A549 (cell line): ENCODE measurements at regions not wholly inside any gene's neighbourhood (a gene's known extent, or its start where the extent isn't known, plus 50 kb on each side); places are given as distances from the start of the nearest gene placed in this dataset.

Experiments used
- ATAC-seq, 2 experiments: fragments of 200-7000 bp in 1 of 2; fragments of >200 bp in 1 of 2; cut with Nextera tagmentation in 1 of 2; cut with Tn5 transposase in 1 of 2; 3 replicates each; pipeline versions ENCODE4 v1.8.0 to v1.9.1; 2018 to 2020; ENCODE audit warnings: mild to moderate bottlenecking in 1 of 2, moderate library complexity in 1 of 2
- CTCF ChIA-PET: fragments of 300-600 bp; sonication (Branson Sonifier 250); formaldehyde crosslinking; extraction: SDS; loops from one replicate; lab custom pipeline; 2021; ENCODE audit warnings: antibody characterized with exemption, inconsistent platforms; lab: Yijun Ruan, JAX
- POLR2A ChIA-PET: fragments of 350-600 bp; formaldehyde crosslinking; extraction: SDS; loops from one replicate; lab custom pipeline; 2021; ENCODE audit warnings: antibody characterized with exemption, inconsistent platforms; lab: Yijun Ruan, JAX
- DNase-seq, 2 experiments: peaks; one replicate each; pipeline versions ENCODE4 v3.0.0 to v3.0.0-alpha.2; 2011 to 2016; ENCODE audit warnings: low read depth in 1 of 2, low spot score in 1 of 2
- FAIRE-seq: peaks from 2 replicates; lab custom pipeline; 2011; peaks lifted over from hg19 to GRCh38; lab: Jason Lieb, UNC
- H3K27ac ChIP-seq, 2 experiments: fragments of >200 bp; sonication (Bioruptor Twin); formaldehyde crosslinking; 3 replicates each; pipeline ENCODE4 v1.5.1; 2016 to 2017
- H3K4me1 ChIP-seq: fragments of >200 bp; sonication (Bioruptor Twin); formaldehyde crosslinking; 3 replicates; pipeline ENCODE4 v1.6.1; 2016
- H3K4me2 ChIP-seq: fragments of >200 bp; sonication (Bioruptor Twin); formaldehyde crosslinking; 3 replicates; pipeline ENCODE4 v1.6.1; 2016
- H3K4me3 ChIP-seq: fragments of >200 bp; sonication (Bioruptor Twin); formaldehyde crosslinking; 3 replicates; pipeline ENCODE4 v1.5.1; 2016
- H3K9me3 ChIP-seq: fragments of >200 bp; sonication (Bioruptor Twin); formaldehyde crosslinking; 3 replicates; pipeline ENCODE4 v1.6.1; 2016
- EHF ChIP-seq: fragments of 250-450 bp; sonication (Bioruptor Pico); IDR thresholded peaks from 2 replicates; pipeline ENCODE4 v1.5.0; 2020; ENCODE audit warnings: mild to moderate bottlenecking
- EP300 ChIP-seq, 2 experiments: fragments of >200 bp; sonication (Bioruptor Twin); formaldehyde crosslinking; IDR thresholded peaks; 2 replicates in 1 of 2; 3 replicates in 1 of 2; pipeline ENCODE4 v1.6.1; 2016 to 2017
- FOSB ChIP-seq: fragments of 250-450 bp; sonication (Bioruptor Pico); IDR thresholded peaks from 2 replicates; pipeline ENCODE4 v1.5.0; 2020; ENCODE audit warnings: mild to moderate bottlenecking, moderate library complexity
- GATA3 ChIP-seq: IDR thresholded peaks from 2 replicates; pipeline ENCODE4 v1.6.1; 2012; ENCODE audit warnings: borderline replicate concordance
- HES2 ChIP-seq: fragments of >200 bp; sonication (Bioruptor Twin); formaldehyde crosslinking; IDR thresholded peaks from 2 replicates; pipeline ENCODE4 v1.6.1; 2016
- HOXB13 ChIP-seq: fragments of 250-450 bp; sonication (Bioruptor Pico); IDR thresholded peaks from 2 replicates; pipeline ENCODE4 v1.5.0; 2020; ENCODE audit warnings: low read depth, mild to moderate bottlenecking, moderate library complexity
- JUNB ChIP-seq: fragments of >200 bp; sonication (Bioruptor Twin); formaldehyde crosslinking; IDR thresholded peaks from 2 replicates; pipeline ENCODE4 v1.6.1; 2016
- KDM5A ChIP-seq: fragments of 200-600 bp; sonication (generic); IDR thresholded peaks from 2 replicates; pipeline ENCODE4 v1.6.1; 2016; ENCODE audit warnings: antibody characterized with exemption, mild to moderate bottlenecking
- MAFK ChIP-seq: fragments of 450-650 bp; IDR thresholded peaks from 2 replicates; pipeline ENCODE4 v1.6.1; 2014; ENCODE audit not compliant: partially characterized antibody
- NPAS2 ChIP-seq: fragments of 250-450 bp; sonication (Bioruptor Pico); IDR thresholded peaks from 2 replicates; pipeline ENCODE4 v1.8.0; 2022; ENCODE audit warnings: mild to moderate bottlenecking, moderate library complexity, borderline replicate concordance
- NR3C1 ChIP-seq: fragments of >200 bp; sonication (Bioruptor Twin); formaldehyde crosslinking; IDR thresholded peaks from 3 replicates; pipeline ENCODE4 v1.6.1; 2017
- PHF8 ChIP-seq: fragments of 200-600 bp; sonication (generic); IDR thresholded peaks from 2 replicates; pipeline ENCODE4 v1.6.1; 2016; ENCODE audit warnings: low read depth, mild to moderate bottlenecking, antibody characterized with exemption, moderate library complexity, borderline replicate concordance
- POLR2A ChIP-seq: IDR thresholded peaks from 2 replicates; pipeline ENCODE4 v1.6.1; 2012; ENCODE audit warnings: mild to moderate bottlenecking, low read length
- POLR2AphosphoS2 ChIP-seq: conservative IDR thresholded peaks from 2 replicates; pipeline ENCODE4 v1.6.1; 2012; ENCODE audit warnings: low read length, improper control_type of control experiment, inconsistent platforms
- RFX5 ChIP-seq: fragments of 450-650 bp; IDR thresholded peaks from 2 replicates; pipeline ENCODE4 v1.7.1; 2014; ENCODE audit warnings: antibody characterized with exemption, mild to moderate bottlenecking, moderate library complexity
- ZC3H11A ChIP-seq: fragments of 450-650 bp; IDR thresholded peaks from 2 replicates; pipeline ENCODE4 v1.6.1; 2014; ENCODE audit warnings: antibody characterized with exemption, mild to moderate bottlenecking
- WGBS: methylation state at CpG from one replicate; pipeline ENCODE4 v1.1.6; 2017; ENCODE audit errors: missing lambda C conversion rate; 5-methylcytosine and 5-hydroxymethylcytosine counted together
- TF ChIP-seq, protein P1 (sequence below): fragments of >200 bp; sonication (Bioruptor Twin); formaldehyde crosslinking; IDR thresholded peaks from 3 replicates; pipeline ENCODE4 v1.6.1; 2016
- TF ChIP-seq, protein P2 (sequence below): IDR thresholded peaks from 2 replicates; pipeline ENCODE4 v1.6.1; 2012
- TF ChIP-seq, protein P3 (sequence below): fragments of 250-450 bp; sonication (Bioruptor Pico); IDR thresholded peaks from 2 replicates; pipeline ENCODE4 v1.5.0; 2020; ENCODE audit warnings: low read depth, mild to moderate bottlenecking, moderate library complexity
- TF ChIP-seq, protein P4 (sequence below): fragments of 200-600 bp; sonication (generic); IDR thresholded peaks from 2 replicates; pipeline ENCODE4 v1.6.1; 2016; ENCODE audit warnings: antibody characterized with exemption, mild to moderate bottlenecking, moderate library complexity
- TF ChIP-seq, protein P5 (sequence below): fragments of 450-650 bp; IDR thresholded peaks from 2 replicates; pipeline ENCODE4 v1.6.1; 2014; ENCODE audit warnings: antibody characterized with exemption
- TF ChIP-seq, protein P6 (sequence below): fragments of 250-450 bp; sonication (Bioruptor Pico); IDR thresholded peaks from 2 replicates; pipeline ENCODE4 v1.5.0; 2021; ENCODE audit warnings: mild to moderate bottlenecking, moderate library complexity, borderline replicate concordance

DNA sequence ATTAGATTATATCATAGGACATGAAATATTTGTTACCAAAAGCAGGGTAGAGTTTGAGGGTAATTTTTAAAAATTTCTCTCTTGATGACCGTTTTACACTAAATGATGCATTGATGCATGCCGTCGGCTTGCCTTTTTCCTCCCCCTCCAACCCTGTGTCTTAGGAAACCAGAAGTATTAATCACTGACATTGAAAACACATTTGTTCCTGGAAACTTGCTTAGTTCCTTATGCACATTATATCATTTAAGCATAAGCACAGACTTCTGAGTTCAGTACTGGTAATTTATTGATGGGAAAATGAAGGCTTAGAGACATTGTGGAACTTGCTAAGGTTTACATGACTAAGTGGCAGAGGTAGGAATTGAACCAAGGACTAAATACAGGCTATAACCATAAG is 206.3 kb upstream of the SPHKAP start:
- ChIA-PET POLR2A (no interaction called here), CTCF (interaction anchor here (0.7 kb wide), 1 partner anchor 27 kb away, joined by 3 read pairs; no protein-coding TSS in a partner anchor)
- no peaks in the 10 kb centered on the region for H3K9me3 ChIP-seq
- TF ChIP-seq, protein P1, sequence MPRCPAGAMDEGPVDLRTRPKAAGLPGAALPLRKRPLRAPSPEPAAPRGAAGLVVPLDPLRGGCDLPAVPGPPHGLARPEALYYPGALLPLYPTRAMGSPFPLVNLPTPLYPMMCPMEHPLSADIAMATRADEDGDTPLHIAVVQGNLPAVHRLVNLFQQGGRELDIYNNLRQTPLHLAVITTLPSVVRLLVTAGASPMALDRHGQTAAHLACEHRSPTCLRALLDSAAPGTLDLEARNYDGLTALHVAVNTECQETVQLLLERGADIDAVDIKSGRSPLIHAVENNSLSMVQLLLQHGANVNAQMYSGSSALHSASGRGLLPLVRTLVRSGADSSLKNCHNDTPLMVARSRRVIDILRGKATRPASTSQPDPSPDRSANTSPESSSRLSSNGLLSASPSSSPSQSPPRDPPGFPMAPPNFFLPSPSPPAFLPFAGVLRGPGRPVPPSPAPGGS = no peak
- TF ChIP-seq EP300 (IDR thresholded peaks at IDR 0.05) (no peak), RFX5 (no peak)
- DNase-seq (no peak), FAIRE-seq (no peak), ATAC-seq (no peak)
- H3K4me1 ChIP-seq = no peaks in the 10 kb centered on the region
- no peak overlapping the region for H3K4me2 ChIP-seq
- WGBS = 15% methylated on average over 3 of the region's 3 CpGs
- H3K27ac ChIP-seq = no peak overlapping the region
- H3K4me3 ChIP-seq = no peak overlapping the region

DNA sequence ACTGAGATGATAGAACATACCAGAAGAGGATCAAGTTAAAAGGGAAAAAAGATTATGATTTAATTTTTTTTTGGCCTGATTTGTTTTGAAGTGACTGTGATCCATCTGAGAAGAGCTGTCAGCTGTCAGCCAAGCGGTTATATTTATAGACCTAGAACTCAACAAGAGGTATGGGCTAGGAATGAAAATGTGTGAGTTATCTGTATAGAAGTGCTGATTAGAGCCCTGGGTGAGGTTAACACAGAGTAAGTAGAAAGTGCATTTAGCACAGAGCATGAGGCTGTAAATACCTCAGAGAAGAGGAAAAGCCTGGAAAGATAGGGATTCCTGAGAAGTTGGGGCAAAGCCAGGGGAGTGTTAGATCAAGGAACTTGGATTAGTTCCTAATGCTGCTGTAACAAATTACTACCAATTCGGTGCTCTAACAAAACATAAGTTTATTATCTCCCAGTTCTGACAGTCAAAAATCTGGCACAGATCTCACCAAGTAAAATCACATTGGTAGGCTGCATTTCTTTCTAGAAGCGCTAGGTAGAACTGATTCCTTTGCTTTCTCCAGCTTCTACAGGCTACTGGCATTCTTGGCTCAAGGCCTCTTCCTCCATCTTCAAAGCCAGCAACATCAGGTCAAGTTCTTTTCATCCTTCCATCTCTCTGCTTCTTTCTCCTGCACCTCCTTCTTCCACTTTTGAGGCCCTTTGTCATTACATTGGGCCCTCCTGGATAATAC is 197.4 kb upstream of the SPHKAP start:
- Histone ChIP-seq H3K9me3 (no peaks in the 10 kb centered on the region), H3K4me3 (no peak overlapping the region)
- TF ChIP-seq POLR2A (no peak), KDM5A (no peak), HES2 (no peak), ZC3H11A (no peak), NR3C1 (no peak), GATA3 (no peak), POLR2AphosphoS2 (no peak), HOXB13 (no peak), JUNB (no peak), PHF8 (no peak), MAFK (no peak), NPAS2 (CRISPR knock-in tag) (no peak), FOSB (CRISPR knock-in tag) (no peak), EHF (no peak)
- TF ChIP-seq, protein P2, sequence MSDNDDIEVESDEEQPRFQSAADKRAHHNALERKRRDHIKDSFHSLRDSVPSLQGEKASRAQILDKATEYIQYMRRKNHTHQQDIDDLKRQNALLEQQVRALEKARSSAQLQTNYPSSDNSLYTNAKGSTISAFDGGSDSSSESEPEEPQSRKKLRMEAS = no peak
- TF ChIP-seq, protein P3, sequence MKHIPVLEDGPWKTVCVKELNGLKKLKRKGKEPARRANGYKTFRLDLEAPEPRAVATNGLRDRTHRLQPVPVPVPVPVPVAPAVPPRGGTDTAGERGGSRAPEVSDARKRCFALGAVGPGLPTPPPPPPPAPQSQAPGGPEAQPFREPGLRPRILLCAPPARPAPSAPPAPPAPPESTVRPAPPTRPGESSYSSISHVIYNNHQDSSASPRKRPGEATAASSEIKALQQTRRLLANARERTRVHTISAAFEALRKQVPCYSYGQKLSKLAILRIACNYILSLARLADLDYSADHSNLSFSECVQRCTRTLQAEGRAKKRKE (CRISPR knock-in tag) = no peak
- TF ChIP-seq, protein P1 = no peak
- TF ChIP-seq, protein P4, sequence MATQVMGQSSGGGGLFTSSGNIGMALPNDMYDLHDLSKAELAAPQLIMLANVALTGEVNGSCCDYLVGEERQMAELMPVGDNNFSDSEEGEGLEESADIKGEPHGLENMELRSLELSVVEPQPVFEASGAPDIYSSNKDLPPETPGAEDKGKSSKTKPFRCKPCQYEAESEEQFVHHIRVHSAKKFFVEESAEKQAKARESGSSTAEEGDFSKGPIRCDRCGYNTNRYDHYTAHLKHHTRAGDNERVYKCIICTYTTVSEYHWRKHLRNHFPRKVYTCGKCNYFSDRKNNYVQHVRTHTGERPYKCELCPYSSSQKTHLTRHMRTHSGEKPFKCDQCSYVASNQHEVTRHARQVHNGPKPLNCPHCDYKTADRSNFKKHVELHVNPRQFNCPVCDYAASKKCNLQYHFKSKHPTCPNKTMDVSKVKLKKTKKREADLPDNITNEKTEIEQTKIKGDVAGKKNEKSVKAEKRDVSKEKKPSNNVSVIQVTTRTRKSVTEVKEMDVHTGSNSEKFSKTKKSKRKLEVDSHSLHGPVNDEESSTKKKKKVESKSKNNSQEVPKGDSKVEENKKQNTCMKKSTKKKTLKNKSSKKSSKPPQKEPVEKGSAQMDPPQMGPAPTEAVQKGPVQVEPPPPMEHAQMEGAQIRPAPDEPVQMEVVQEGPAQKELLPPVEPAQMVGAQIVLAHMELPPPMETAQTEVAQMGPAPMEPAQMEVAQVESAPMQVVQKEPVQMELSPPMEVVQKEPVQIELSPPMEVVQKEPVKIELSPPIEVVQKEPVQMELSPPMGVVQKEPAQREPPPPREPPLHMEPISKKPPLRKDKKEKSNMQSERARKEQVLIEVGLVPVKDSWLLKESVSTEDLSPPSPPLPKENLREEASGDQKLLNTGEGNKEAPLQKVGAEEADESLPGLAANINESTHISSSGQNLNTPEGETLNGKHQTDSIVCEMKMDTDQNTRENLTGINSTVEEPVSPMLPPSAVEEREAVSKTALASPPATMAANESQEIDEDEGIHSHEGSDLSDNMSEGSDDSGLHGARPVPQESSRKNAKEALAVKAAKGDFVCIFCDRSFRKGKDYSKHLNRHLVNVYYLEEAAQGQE = no peak
- TF ChIP-seq, protein P5, sequence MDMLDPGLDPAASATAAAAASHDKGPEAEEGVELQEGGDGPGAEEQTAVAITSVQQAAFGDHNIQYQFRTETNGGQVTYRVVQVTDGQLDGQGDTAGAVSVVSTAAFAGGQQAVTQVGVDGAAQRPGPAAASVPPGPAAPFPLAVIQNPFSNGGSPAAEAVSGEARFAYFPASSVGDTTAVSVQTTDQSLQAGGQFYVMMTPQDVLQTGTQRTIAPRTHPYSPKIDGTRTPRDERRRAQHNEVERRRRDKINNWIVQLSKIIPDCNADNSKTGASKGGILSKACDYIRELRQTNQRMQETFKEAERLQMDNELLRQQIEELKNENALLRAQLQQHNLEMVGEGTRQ = no peak
- TF ChIP-seq, protein P6, sequence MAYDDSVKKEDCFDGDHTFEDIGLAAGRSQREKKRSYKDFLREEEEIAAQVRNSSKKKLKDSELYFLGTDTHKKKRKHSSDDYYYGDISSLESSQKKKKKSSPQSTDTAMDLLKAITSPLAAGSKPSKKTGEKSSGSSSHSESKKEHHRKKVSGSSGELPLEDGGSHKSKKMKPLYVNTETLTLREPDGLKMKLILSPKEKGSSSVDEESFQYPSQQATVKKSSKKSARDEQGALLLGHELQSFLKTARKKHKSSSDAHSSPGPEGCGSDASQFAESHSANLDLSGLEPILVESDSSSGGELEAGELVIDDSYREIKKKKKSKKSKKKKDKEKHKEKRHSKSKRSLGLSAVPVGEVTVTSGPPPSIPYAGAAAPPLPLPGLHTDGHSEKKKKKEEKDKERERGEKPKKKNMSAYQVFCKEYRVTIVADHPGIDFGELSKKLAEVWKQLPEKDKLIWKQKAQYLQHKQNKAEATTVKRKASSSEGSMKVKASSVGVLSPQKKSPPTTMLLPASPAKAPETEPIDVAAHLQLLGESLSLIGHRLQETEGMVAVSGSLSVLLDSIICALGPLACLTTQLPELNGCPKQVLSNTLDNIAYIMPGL (CRISPR knock-in tag) = no peak
- TF ChIP-seq, all 56 proteins: peak for 0
- FAIRE-seq (no peak), DNase-seq (no peak), ATAC-seq (no peak)
- 52% methylated on average over 3 of the region's 3 CpGs for WGBS
- CTCF ChIA-PET = no interaction called here
- Histone ChIP-seq H3K4me2 (no peak overlapping the region), H3K27ac (no peak overlapping the region), H3K4me1 (no peaks in the 10 kb centered on the region)
- POLR2A ChIA-PET = no interaction called here
